ENCODE measurements at regions not wholly inside any gene's neighbourhood (a gene's known extent, or its start where the extent isn't known, plus 50 kb on each side); places are given as distances from the start of the nearest gene placed in this dataset.

DNA sequence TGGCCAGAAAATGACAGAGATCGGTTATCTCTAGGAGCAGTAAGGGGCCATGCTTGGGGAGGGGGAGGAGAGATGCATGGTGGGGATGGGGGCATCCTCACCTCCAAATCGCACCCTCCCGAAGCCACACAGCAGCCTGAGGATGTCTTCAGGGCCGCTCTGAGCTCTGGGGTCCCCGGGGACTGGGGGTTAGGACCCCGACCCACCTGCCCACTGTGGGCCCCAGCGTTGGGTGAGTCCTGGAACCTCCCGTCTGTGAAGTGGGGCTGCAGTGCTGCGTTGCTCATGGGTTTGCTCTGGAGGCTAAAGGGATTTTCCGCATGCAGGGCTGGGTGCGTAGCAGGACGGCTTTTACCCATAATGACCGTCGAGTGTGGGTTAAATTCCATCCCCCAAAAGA, 1046.3 kb downstream of the BRD1 start:
- H3K27ac ChIP-seq (replicated peaks): no peak overlapping the region

DNA sequence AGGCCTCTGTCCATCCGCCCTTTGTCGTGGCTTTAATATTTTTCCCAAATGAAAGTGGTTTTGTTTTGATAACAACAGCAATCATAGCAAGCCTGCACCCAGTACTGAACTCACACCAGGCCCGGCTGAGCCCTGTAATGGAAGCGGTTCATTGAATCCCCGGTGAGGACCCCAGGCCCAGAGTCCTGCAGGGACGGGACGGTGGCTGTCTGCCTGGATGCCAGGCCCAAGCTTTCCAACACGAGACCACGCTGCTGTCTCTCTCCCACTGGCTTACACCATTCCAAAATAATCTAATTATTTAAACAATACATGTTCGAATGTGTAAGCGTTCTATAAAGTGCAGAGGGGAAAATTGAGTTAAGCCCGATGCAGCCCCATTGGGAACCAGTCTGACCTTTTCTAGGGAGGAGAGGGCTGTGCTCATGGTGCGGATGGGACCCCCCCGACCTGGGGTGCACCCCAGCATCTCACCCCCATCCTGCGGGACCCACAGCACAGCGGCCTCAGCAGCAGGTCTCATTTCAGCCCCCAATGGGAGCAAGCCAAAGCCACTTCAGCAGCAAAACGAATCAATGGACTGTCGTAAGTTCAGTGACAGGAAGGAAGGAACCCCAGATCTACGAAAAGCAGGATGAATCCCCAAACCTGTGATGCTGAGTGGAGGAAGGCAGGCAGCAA, 1046.9 kb downstream of the BRD1 start:
- Histone ChIP-seq H3K27me3 (ENCODE audit: insufficient read depth, poor library complexity, severe bottlenecking) (no peaks in the 10 kb centered on the region), H3K4me3 (replicated peaks; ENCODE audit: insufficient read depth, low read length) (no peak overlapping the region), H3K27ac (replicated peaks) (no peak overlapping the region)
- DNase-seq (ENCODE audit: low read depth in 1 of 2, low spot score in 1 of 2): no peak
- no peak for TF ChIP-seq GABPA (IDR thresholded peaks at IDR 0.05; ENCODE audit: low read depth)
- TF ChIP-seq POLR2AphosphoS5 (IDR thresholded peaks at IDR 0.05; ENCODE audit: low read depth): no peak
- TF ChIP-seq, protein P1, sequence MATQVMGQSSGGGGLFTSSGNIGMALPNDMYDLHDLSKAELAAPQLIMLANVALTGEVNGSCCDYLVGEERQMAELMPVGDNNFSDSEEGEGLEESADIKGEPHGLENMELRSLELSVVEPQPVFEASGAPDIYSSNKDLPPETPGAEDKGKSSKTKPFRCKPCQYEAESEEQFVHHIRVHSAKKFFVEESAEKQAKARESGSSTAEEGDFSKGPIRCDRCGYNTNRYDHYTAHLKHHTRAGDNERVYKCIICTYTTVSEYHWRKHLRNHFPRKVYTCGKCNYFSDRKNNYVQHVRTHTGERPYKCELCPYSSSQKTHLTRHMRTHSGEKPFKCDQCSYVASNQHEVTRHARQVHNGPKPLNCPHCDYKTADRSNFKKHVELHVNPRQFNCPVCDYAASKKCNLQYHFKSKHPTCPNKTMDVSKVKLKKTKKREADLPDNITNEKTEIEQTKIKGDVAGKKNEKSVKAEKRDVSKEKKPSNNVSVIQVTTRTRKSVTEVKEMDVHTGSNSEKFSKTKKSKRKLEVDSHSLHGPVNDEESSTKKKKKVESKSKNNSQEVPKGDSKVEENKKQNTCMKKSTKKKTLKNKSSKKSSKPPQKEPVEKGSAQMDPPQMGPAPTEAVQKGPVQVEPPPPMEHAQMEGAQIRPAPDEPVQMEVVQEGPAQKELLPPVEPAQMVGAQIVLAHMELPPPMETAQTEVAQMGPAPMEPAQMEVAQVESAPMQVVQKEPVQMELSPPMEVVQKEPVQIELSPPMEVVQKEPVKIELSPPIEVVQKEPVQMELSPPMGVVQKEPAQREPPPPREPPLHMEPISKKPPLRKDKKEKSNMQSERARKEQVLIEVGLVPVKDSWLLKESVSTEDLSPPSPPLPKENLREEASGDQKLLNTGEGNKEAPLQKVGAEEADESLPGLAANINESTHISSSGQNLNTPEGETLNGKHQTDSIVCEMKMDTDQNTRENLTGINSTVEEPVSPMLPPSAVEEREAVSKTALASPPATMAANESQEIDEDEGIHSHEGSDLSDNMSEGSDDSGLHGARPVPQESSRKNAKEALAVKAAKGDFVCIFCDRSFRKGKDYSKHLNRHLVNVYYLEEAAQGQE (IDR thresholded peaks at IDR 0.05; ENCODE audit: insufficient replicate concordance, low read depth): no peak
- no peak for TF ChIP-seq SPI1 (IDR thresholded peaks at IDR 0.05; ENCODE audit: borderline replicate concordance, low read depth)
- TF ChIP-seq, protein P2, sequence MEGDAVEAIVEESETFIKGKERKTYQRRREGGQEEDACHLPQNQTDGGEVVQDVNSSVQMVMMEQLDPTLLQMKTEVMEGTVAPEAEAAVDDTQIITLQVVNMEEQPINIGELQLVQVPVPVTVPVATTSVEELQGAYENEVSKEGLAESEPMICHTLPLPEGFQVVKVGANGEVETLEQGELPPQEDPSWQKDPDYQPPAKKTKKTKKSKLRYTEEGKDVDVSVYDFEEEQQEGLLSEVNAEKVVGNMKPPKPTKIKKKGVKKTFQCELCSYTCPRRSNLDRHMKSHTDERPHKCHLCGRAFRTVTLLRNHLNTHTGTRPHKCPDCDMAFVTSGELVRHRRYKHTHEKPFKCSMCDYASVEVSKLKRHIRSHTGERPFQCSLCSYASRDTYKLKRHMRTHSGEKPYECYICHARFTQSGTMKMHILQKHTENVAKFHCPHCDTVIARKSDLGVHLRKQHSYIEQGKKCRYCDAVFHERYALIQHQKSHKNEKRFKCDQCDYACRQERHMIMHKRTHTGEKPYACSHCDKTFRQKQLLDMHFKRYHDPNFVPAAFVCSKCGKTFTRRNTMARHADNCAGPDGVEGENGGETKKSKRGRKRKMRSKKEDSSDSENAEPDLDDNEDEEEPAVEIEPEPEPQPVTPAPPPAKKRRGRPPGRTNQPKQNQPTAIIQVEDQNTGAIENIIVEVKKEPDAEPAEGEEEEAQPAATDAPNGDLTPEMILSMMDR (IDR thresholded peaks at IDR 0.05; ENCODE audit: insufficient read depth, low read length): no peak

More for the DNA sequence above, 1046.3 kb downstream of the BRD1 start:
- no peak for TF ChIP-seq GABPA (IDR thresholded peaks at IDR 0.05; ENCODE audit: low read depth)
- no peak for TF ChIP-seq SPI1 (IDR thresholded peaks at IDR 0.05; ENCODE audit: borderline replicate concordance, low read depth)
- TF ChIP-seq, protein P2 (IDR thresholded peaks at IDR 0.05; ENCODE audit: insufficient read depth, low read length): no peak
- no peak for DNase-seq (ENCODE audit: low read depth in 1 of 2, low spot score in 1 of 2)
- no peak overlapping the region for H3K4me3 ChIP-seq (replicated peaks; ENCODE audit: insufficient read depth, low read length)
- no peaks in the 10 kb centered on the region for H3K27me3 ChIP-seq (ENCODE audit: insufficient read depth, poor library complexity, severe bottlenecking)

DNA sequence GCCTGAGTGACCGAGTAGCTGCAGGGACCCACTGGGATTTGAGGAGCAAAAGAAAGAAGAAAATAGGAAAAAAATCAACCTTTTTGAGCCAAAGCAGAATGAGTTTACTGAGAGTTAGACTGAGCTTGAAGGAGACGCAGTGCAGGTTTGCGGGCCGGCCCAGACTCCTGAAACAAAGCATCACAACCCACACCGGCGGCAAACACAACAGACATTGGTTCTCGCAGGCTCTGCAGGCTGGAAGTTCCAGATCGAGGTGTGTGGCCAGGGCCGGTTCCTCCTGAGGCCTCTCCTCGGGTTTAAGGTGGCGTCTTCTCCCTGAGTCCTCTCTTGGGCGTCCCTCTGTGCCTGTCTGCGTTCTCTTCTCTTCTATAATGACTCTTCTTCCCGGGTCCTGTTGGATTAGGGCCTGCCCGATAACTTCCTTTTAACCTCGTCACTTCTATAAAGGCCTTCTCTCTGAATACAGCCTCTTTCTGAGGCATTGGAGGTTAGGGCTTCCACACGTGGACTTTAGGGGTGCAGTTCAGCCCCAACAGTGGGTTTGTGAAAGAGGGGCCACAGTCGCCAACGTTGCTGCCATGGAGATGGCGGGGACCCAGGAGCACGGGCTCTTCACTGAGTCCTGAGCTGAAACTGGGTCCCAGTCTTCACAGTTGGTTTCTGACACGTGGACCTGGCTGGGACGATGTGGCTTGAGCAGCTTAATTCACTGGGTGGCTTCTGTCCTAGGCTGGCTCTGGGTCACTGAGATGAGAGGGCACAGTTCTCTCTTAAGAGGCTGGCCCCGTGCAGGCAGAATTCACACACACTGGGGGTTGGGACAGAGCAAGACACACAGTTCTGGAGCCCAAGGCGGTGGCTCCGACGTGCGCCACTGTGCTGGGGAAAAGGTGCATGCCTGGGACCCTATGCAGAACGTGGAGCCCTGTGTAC, 1047.7 kb downstream of the BRD1 start:
- no peaks in the 10 kb centered on the region for H3K27me3 ChIP-seq (ENCODE audit: insufficient read depth, poor library complexity, severe bottlenecking)
- TF ChIP-seq POLR2AphosphoS5 (IDR thresholded peaks at IDR 0.05; ENCODE audit: low read depth): no peak
- no peak for TF ChIP-seq GABPA (IDR thresholded peaks at IDR 0.05; ENCODE audit: low read depth)
- TF ChIP-seq, protein P2 (IDR thresholded peaks at IDR 0.05; ENCODE audit: insufficient read depth, low read length): no peak
- TF ChIP-seq, protein P1 (IDR thresholded peaks at IDR 0.05; ENCODE audit: insufficient replicate concordance, low read depth): no peak
- no peak for TF ChIP-seq SPI1 (IDR thresholded peaks at IDR 0.05; ENCODE audit: borderline replicate concordance, low read depth)
- no peak for DNase-seq (ENCODE audit: low read depth in 1 of 2, low spot score in 1 of 2)
- no peak overlapping the region for H3K4me3 ChIP-seq (replicated peaks; ENCODE audit: insufficient read depth, low read length)
- H3K27ac ChIP-seq (replicated peaks): no peak overlapping the region

All from HL-60 (cell line).